22Rv1 (cell line): ENCODE measurements at regions not wholly inside any gene's neighbourhood (a gene's known extent, or its start where the extent isn't known, plus 50 kb on each side); places are given as distances from the start of the nearest gene placed in this dataset.
"Not testable (repeated sequence)": the region's sequence is repeated elsewhere in the genome, so short reads cannot be mapped to it uniquely, and the experiment has no call there.

ENCODE experiments used
- H3K27ac ChIP-seq: fragments of 450-650 bp; 2 replicates; pipeline ENCODE4 v1.5.1; 2017
- ZFX ChIP-seq: fragments of 450-650 bp; IDR thresholded peaks from 2 replicates; pipeline ENCODE4 v1.6.1; 2017; ENCODE audit warnings: antibody characterized with exemption, borderline replicate concordance
- TF ChIP-seq, protein P1 (sequence below): fragments of 450-650 bp; IDR thresholded peaks from 2 replicates; pipeline ENCODE4 v1.5.1; 2017; ENCODE audit warnings: mild to moderate bottlenecking

DNA sequence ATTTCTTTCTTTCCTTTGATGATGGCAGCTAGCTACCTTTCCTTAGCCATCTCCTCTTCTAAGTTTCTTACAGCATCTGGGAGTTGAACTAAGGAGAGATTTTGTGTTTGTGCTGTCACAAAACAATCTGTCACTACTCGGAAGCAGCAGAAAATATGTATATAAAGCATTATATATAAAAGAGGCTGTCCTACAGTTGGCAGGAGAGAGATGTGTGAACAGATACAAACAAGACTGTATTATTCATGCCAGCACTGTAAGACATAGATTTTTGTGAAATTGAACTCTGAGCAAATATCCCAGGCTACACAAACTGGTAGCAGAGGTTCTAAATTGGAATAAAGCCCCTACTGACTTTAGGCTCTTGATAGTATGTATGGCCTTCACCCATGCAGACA lies 577.5 kb upstream of the NECTIN3 start:
- TF ChIP-seq, protein P1, sequence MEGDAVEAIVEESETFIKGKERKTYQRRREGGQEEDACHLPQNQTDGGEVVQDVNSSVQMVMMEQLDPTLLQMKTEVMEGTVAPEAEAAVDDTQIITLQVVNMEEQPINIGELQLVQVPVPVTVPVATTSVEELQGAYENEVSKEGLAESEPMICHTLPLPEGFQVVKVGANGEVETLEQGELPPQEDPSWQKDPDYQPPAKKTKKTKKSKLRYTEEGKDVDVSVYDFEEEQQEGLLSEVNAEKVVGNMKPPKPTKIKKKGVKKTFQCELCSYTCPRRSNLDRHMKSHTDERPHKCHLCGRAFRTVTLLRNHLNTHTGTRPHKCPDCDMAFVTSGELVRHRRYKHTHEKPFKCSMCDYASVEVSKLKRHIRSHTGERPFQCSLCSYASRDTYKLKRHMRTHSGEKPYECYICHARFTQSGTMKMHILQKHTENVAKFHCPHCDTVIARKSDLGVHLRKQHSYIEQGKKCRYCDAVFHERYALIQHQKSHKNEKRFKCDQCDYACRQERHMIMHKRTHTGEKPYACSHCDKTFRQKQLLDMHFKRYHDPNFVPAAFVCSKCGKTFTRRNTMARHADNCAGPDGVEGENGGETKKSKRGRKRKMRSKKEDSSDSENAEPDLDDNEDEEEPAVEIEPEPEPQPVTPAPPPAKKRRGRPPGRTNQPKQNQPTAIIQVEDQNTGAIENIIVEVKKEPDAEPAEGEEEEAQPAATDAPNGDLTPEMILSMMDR = no peak
- TF ChIP-seq ZFX = no peak
- H3K27ac ChIP-seq = no peak overlapping the region

DNA sequence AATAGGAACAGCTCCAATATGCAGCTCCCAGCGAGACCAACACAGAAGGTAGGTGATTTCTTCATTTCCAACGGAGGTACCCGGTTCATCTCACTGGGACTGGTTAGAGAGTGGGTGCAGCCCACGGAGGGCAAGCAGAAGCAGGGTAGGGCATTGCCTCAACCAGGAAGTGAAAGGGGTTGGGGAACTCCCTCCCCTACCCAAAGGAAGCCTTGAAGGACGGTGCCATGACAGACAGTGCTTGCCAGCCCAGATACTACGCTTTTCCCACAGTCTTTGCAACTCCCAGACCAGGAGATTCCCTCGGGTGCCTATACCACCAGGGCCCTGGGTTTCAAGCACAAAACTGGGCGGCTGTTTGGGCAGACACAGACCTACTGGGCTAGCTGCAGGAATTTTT lies 576.9 kb upstream of the NECTIN3 start:
- TF ChIP-seq, protein P1 = no peak
- no peak overlapping the region for H3K27ac ChIP-seq

DNA sequence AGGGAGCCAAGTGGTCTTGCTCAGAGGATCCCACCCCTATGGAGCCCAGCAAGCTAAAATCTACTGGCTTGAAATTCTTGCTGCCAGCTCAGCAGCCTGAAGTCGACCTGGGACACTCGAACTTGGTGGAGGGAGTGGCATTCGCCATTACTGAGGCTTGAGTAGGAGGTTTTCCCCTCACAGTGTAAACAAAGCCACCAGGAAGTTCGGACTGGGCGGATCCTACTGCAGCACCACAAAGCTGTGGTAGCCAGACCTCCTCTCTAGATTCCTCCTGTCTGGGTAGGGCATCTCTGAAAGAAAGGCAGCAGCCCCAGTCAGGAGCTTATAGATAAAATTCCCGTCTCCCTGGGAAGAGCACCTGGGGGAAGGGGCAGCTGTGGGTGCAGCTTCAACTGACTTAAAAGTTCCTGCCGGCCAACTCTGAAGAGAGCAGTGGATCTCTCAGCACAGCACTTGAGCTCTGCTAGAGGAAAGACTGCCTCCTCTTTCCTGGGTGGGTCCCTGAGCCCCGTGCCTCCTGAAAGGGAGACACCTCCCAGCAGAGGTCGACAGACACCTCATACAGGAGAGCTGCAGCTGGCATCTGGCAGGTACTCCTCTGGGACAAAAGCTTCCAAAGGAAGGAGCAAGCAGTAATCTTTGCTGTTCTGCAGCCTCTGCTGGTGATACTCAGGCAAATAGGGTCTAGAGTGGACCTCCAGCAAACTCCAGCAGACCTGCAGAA lies 576.3 kb upstream of the NECTIN3 start:
- TF ChIP-seq, protein P1 = no peak
- no peak for TF ChIP-seq ZFX

DNA sequence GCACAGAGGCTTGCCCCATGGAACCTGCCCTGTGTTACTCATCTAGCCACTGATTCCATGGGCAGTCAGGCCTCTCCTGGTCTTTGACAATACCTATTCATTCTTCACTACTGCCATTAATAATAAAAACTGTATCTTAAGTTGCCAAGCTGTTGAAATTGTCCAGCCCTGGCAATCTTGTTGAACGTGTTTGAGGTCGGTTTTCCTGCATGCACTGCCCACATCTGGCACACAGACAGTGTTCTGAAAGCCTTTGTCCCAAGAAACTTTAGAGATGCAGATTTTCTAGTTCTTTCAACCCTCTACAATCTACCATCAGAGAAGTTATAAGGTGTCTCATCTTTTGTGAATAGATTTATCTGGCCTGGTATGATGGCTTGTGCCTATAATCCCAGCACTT lies 567.2 kb upstream of the NECTIN3 start:
- no peak for TF ChIP-seq ZFX
- TF ChIP-seq, protein P1 = no peak
- no peak overlapping the region for H3K27ac ChIP-seq

More for the DNA sequence above, 576.3 kb upstream of the NECTIN3 start:
- no peak overlapping the region for H3K27ac ChIP-seq

DNA sequence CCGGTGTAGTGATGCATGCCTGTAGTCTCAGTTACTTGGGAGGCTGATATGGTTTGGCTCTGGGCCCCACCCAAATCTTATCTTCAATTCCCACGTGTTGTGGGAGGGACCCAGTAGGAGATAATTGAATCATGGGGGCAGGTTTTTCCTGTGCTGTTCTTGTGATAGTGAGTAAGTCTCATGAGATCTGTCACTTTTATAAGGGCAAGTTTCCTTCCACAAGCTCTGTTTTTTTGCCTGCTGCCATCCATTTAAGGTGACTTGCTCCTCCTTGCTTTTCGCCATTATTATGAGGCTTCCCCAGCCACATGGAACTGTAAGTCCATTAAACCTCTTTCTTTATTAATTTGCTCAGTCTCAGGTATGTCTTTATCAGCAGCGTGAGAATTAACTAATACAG lies 566.7 kb upstream of the NECTIN3 start:
- no peak overlapping the region for H3K27ac ChIP-seq
- TF ChIP-seq, protein P1 = no peak
- TF ChIP-seq ZFX = no peak

DNA sequence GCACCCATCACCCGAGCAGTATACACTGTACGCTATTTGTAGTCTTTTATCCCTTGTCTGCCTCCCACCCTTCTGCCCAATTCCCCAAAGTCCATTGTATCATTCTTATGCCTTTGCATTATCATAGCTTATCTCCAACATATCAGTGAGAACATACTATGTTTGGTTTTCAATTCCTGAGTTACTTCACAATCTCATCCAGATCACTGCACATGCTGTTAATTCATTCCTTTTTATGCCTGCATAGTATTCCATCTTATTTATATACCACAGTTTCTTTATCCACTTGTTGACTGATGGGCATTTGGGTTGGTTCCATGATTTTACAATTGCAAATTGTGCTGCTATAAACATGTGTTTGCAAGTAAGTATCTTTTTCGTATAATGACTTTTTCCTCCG lies 564.7 kb upstream of the NECTIN3 start:
- no peak overlapping the region for H3K27ac ChIP-seq
- no peak for TF ChIP-seq ZFX
- TF ChIP-seq, protein P1 = no peak

DNA sequence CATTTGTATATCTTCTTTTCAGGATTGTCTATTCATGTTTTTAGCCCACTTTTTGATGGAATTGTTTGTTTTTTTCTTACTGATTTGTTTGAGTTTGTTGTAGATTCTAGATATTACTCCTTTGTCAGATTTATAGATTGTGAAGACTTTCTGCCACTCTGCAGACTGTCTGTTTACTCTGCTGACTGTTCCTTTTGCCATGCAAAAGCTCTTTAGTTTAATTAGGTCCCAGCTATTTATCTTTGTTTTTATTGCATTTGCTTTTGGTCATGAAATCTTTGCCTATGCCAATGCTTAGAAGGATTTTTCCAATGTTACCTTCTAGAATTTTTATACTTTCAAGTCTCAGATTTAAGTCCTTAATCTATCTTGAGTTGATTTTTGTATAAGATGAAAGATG lies 564.0 kb upstream of the NECTIN3 start:
- not testable (repeated sequence) for H3K27ac ChIP-seq

DNA sequence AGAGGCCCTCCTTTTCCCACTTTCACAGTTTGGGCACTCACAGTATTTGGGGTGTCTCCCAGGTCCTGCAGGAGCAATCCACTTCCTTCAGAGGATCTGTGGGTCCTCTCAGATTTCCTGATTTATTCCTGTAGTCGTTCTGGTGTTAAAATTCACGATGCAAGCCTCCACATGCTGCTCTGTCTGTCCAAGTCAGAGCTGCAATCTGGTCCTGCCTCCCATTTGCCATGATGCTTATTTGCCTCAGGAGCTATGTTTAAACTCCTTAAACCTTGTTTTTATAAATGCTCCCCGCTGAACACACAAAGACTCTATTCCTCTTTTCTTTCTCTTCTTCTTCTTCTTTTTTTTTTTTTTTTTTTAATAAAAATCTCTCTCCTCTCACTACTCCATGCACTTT lies 558.7 kb upstream of the NECTIN3 start:
- no peak overlapping the region for H3K27ac ChIP-seq
- TF ChIP-seq ZFX = no peak
- TF ChIP-seq, protein P1 = no peak
